GM12891 (cell line): ENCODE measurements at regions not wholly inside any gene's neighbourhood (a gene's known extent, or its start where the extent isn't known, plus 50 kb on each side); places are given as distances from the start of the nearest gene placed in this dataset.

Experiments used
- POLR2A ChIP-seq: IDR thresholded peaks from 2 replicates; pipeline ENCODE4 v1.6.1; 2011; ENCODE audit warnings: low read depth, low read length, control low read depth
- POLR2AphosphoS5 ChIP-seq: IDR thresholded peaks from 2 replicates; pipeline ENCODE4 v1.6.1; 2011; ENCODE audit warnings: low read depth, low read length, control low read depth
- SPI1 ChIP-seq: IDR thresholded peaks from 2 replicates; pipeline ENCODE4 v1.6.1; 2011; ENCODE audit warnings: low read depth, low read length, control low read depth
- TAF1 ChIP-seq: IDR thresholded peaks from 2 replicates; pipeline ENCODE4 v1.6.1; 2011; ENCODE audit warnings: low read depth, low read length, control low read depth

GRCh38 chr3:89565098-89565497, 457.7 kb downstream of the EPHA3 start:
- no peak for TF ChIP-seq POLR2AphosphoS5
- no peak for TF ChIP-seq POLR2A
- no peak for TF ChIP-seq SPI1
- no peak for TF ChIP-seq TAF1
